ENCODE measurements at regions not wholly inside any gene's neighbourhood (a gene's known extent, or its start where the extent isn't known, plus 50 kb on each side); places are given as distances from the start of the nearest gene placed in this dataset.
"Not testable (repeated sequence)": the region's sequence is repeated elsewhere in the genome, so short reads cannot be mapped to it uniquely, and the experiment has no call there.

DNA sequence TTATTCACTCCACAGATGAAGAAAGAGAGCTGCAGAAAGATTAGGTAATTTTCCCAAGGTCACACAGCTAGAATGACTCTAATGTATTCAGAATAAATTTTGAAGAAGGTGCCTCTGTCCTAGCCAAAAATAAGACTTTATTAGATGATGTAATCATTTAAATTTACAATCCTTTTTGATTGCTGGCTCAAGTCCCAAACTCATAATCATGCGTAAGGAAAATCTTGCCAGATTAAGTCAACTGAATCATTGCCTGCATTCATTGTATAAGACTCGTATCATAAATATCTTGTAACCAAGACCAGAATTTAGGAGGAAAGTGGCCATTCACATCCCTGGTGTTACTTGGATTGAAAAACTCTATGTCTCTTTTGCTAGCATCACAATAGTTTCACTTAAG, 53.1 kb upstream of the STK39 start:
- DNase-seq (ENCODE audit: low read depth): no peak

- no peak for DNase-seq (ENCODE audit: low read depth)
Measured at GRCh38 chr2:168304024-168304681, 56.8 kb upstream of the STK39 start.

- no peak for DNase-seq (ENCODE audit: low read depth)
Measured at GRCh38 chr2:168307379-168307778, 60.0 kb upstream of the STK39 start.

DNA sequence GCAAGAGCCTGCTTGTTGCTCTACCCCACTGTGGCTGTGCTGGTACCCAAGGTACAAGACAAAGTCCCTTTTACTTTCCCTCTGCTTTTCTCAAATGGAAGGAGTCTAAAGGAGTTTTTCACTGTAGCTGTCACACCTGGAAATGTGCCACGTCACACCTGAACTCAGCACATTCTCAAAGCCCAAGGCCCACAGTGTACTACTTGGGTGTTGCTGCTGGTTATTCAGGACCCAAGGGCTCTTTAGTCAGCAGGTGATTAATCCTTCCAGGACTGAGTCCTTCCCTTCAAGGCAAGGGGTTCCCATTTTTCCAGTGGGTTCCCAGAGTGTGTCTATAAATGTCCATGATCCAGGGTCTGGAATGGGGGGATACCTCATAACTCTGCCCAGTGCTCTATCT, 63.2 kb upstream of the STK39 start:
- no peak for DNase-seq (ENCODE audit: low read depth)

- no peak for DNase-seq (ENCODE audit: low read depth)
Measured at GRCh38 chr2:168311261-168311910, 64.0 kb upstream of the STK39 start.

GRCh38 chr2:168312036-168312822, 64.8 kb upstream of the STK39 start:
- DNase-seq (ENCODE audit: low read depth): no peak

- no peak for DNase-seq (ENCODE audit: low read depth)
Measured at GRCh38 chr2:168314236-168314635, 66.8 kb upstream of the STK39 start.

DNA sequence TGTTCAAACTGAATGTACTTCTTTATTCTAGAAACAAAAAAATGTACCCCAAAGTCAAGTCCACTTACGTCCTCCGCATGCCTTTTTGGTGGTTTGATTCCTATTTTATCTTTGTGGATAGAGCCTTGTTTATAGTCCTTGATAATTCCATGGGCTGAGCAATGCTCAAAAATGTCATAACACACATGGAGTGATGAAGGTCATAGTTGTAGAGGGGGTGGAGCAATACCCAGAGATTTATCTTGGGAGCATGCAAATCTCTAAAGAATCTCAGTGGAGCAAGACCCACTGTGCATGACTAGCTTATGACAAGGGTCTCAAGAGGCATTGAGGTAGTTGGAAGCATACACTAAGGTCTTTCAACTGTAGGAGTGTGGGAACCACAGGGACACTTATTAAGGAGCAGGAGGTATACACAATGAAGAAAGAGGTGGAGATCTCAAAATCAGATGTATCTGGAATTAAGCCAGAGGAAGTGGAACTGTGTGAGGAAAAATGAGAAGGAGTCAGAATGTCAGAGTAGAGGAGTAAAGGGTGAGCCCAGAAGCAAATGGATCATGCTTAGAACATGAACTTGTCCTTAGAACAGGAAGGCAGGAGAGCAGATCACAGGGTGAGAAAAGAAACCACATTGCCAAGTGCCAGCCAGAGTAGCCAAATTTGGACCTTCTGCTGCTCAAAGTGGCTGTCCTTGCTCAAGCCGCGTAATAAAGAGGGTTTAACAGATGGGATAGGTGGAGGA, 68.1 kb upstream of the STK39 start:
- no peak for DNase-seq (ENCODE audit: low read depth)

DNA sequence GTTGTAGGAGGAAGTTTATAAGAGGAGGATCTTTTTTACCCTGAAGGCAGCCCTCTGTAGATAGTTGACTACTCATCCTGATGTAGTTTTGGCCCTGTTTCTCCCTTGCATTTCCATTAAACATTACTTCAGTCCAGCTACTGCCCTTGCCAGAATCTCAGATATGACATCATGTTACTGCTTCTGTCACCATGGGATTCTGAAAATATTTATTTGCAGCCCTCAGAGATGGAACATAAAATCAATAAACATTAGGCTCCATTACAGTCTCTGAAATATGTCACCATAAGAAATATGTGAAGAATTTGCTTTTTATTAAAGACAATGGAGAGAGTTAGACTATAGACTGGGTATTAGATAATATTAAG, 68.7 kb upstream of the STK39 start:
- DNase-seq (ENCODE audit: low read depth): no peak

- DNase-seq (ENCODE audit: low read depth): no peak
Measured at GRCh38 chr2:168317282-168317681, 69.9 kb upstream of the STK39 start.

- no peak for DNase-seq (ENCODE audit: low read depth)
Measured at GRCh38 chr2:168320267-168320666, 72.9 kb upstream of the STK39 start.

DNA sequence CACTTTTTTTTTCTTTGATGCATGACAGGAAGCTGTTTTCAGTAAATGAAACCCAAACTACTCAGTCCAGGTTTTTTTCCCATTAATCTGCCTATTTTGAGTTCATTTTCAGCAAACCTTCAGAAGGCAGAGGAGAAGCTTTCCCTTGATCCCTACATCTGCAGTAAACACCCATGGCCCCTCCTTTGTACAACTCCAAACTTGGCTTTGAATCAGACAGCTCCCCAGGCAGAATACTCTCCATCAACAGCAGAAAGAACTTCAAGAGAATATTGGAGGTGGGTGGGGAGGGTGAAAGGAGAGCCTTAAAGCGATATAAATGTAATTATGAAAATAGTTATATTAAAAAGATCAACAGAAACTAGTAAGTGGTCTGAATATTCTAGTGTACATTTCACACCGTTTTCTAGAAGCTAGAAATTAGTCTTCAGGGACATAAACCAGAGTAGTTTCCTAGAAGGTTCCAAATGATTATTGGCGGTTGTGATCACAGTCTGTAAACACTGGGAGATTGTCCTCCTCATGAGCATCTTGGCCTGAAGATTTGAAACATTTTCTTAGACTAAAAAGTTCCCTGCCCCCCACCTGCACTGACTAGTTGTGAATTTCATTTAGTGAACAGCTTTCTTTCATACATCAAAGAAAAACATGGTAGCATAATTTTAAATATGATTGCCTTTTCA, 75.1 kb upstream of the STK39 start:
- no peak for DNase-seq (ENCODE audit: low read depth)

DNA sequence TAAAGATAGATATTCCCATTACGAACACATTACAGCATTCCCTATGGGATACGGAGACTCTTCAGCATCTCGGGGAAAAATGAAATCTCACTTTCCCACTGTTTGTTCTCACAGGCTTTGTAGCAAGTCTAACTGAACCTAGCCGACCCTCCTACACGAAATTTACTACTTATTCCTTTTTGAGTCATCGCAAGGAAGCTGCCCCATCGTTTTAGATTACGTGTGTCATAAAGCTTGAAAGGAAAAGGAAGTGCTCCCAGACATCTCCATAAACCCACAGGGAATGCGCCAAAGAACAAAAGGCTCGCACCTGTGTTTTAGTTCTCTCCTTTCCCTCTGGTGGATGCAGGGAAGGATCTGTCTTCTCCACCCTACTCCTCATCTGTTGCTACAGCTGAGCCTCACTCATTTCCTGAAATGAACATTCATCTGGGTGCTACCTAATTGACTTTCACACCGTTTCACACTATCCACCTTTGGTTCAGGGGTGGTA, 76.2 kb upstream of the STK39 start:
- no peak for DNase-seq (ENCODE audit: low read depth)

DNA sequence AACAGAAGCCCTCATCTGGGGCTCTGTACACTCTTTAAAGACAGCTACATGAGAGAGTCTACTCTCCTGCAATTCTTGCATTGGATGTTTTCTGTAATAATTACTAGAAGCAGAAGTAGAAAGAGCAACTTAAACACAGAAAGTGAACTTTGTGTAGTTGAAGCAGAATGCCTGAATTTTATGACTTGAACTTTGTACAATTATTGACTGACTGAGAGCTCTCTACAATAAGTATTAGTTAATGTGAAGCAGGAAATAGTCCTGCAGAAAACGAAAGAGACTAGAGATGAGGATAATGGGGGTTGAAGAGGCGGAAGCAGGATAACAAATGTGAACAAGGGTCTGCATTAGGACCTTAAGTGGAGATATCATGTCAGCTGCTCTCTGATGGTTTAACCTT, 79.2 kb upstream of the STK39 start:
- DNase-seq (ENCODE audit: low read depth): no peak

DNA sequence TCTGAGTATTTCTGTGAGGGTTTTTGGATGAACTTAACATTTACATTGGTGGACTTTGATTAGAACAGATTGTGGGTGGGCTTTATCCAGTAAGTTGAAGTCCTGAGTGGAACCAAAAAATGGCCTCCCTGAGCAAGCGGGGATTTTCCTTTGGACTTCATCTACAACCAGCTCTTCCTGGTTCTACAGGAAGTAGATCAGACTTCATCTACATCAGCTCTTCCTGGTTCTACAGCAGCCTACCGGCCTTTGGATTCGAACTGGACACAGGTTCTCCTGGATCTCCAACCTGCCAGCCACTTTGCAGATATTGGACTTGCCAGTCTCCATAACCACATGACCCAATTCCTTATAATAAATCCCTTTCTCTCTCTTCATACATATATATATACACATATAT, 79.9 kb upstream of the STK39 start:
- no peak for DNase-seq (ENCODE audit: low read depth)

GRCh38 chr2:168328421-168328820, 81.0 kb upstream of the STK39 start:
- DNase-seq (ENCODE audit: low read depth): no peak

- DNase-seq (ENCODE audit: low read depth): no peak
Measured at GRCh38 chr2:168330624-168331423, 83.4 kb upstream of the STK39 start.

- DNase-seq (ENCODE audit: low read depth): not testable (repeated sequence)
Measured at GRCh38 chr2:168335254-168335653, 87.9 kb upstream of the STK39 start.

GRCh38 chr2:168336786-168337388, 89.5 kb upstream of the STK39 start:
- DNase-seq (ENCODE audit: low read depth): no peak

DNA sequence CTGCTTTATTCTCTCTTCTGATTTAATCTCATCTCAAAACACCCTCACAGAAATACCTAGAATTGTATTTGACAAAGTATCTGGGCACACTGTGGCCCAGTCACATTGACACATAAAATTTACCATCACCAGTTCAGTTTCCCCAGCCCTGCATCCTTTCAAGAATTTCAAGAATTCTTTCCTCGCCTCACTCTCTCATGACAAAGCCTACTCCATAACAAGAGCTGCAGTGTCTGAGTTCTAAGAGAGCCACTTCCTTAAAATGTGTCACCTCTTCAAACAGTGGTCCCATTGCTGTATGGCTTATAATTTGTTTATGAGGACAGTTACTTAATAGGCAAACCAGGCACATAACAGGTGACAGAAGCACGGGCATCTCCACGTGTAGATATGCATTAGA, 90.9 kb upstream of the STK39 start:
- no peak for DNase-seq (ENCODE audit: low read depth)

Data from fibroblast of the conjunctiva (primary cell).